ENCODE measurements at regions not wholly inside any gene's neighbourhood (a gene's known extent, or its start where the extent isn't known, plus 50 kb on each side); places are given as distances from the start of the nearest gene placed in this dataset.
"Not testable (repeated sequence)": the region's sequence is repeated elsewhere in the genome, so short reads cannot be mapped to it uniquely, and the experiment has no call there.

GRCh38 chr14:30270200-30271161 lies 288.5 kb upstream of the G2E3 start:
- Mint-ChIP-seq H3K4me1 (no peaks in the 10 kb centered on the region), H3K9me3 (no peaks in the 10 kb centered on the region), H3K4me3 (no peak overlapping the region), H3K36me3 (no peaks in the 10 kb centered on the region), H3K27ac (no peak overlapping the region), H3K27me3 (no peaks in the 10 kb centered on the region)
- ATAC-seq: peak; percentile 87

- ATAC-seq: no peak
- no peaks in the 10 kb centered on the region for H3K36me3 Mint-ChIP-seq
- H3K27me3 Mint-ChIP-seq: no peaks in the 10 kb centered on the region
- no peak overlapping the region for H3K4me3 Mint-ChIP-seq
- H3K9me3 Mint-ChIP-seq: peaks cover 5% of the 10 kb centered on the region
- no peaks in the 10 kb centered on the region for H3K4me1 Mint-ChIP-seq
- no peak overlapping the region for H3K27ac Mint-ChIP-seq
Observed at GRCh38 chr14:30271811-30272323, 287.1 kb upstream of the G2E3 start.

DNA sequence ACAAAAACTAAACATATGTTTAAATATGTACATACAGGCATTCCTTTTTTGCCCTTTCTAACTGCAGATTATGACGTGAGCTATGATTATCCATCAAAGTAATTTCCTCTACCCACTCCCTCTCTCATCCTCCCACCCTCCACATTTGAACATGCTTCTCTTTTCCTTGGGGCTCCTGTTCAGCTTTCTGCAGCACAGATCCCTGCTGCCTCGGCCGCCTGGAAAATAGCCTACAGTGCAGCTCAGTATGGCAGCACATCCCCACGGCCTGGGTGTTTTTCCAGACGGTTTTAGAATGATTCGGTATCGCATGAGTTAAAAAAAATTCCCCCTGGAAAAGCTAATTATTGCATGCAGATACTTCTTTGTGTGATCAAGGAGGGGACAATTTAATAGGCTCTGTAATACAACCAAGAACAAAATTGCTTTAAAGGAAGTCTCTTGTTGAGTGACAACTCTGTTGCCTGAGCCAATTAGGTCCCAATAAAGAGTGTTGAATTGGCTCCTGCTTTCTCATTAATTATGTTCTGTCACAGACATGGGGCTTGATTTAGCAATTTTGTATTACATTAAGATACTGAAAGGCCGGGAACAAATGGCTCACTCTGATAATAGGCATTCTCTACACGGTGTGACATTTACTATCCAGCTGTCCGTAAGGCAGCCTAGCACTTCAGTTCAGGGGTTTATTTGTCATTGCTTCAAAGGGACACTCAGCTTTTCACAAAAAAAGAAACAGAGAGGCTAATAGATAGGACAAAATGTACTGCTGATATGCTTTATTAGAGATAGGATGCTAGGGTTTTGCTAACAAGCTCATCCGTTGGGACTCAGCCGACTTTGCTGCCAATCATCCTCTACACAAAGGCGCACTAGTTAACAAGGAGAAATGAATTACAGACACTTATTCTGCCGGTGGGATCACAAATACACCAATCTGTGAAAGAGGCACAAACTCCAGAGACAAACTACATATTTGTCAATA lies 285.8 kb upstream of the G2E3 start:
- no peaks in the 10 kb centered on the region for H3K4me1 Mint-ChIP-seq
- H3K27ac Mint-ChIP-seq: no peak overlapping the region
- ATAC-seq: no peak
- peaks cover 5% of the 10 kb centered on the region for H3K9me3 Mint-ChIP-seq
- H3K36me3 Mint-ChIP-seq: no peaks in the 10 kb centered on the region
- H3K27me3 Mint-ChIP-seq: no peaks in the 10 kb centered on the region
- H3K4me3 Mint-ChIP-seq: no peak overlapping the region

- no peaks in the 10 kb centered on the region for H3K27me3 Mint-ChIP-seq
- H3K9me3 Mint-ChIP-seq: peaks cover 5% of the 10 kb centered on the region
- H3K4me1 Mint-ChIP-seq: no peaks in the 10 kb centered on the region
- H3K36me3 Mint-ChIP-seq: no peaks in the 10 kb centered on the region
- no peak overlapping the region for H3K27ac Mint-ChIP-seq
- no peak for ATAC-seq
- no peak overlapping the region for H3K4me3 Mint-ChIP-seq
Observed at GRCh38 chr14:30275604-30276003, 283.4 kb upstream of the G2E3 start.

GRCh38 chr14:30277268-30277667 lies 281.7 kb upstream of the G2E3 start:
- no peak for ATAC-seq
- H3K27me3 Mint-ChIP-seq: no peaks in the 10 kb centered on the region
- H3K4me1 Mint-ChIP-seq: no peaks in the 10 kb centered on the region
- H3K27ac Mint-ChIP-seq: no peak overlapping the region
- H3K4me3 Mint-ChIP-seq: no peak overlapping the region
- peaks cover 5% of the 10 kb centered on the region for H3K9me3 Mint-ChIP-seq
- no peaks in the 10 kb centered on the region for H3K36me3 Mint-ChIP-seq

DNA sequence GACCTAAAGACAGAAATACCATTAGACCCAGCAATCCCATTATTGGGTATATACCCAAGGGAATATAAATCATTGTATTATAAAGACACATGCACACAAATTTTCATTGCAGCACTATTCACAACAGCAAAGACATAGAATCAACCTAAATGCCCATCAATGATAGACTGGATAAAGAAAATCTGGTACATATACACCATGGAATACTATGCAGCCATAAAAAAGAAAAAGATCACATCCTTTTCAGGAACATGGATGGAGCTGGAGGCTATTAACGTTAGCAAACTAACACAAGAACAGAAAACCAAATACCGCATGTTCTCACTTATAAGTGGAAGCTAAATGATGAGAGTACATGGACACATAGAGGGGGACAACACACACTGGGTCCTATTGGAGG lies 280.1 kb upstream of the G2E3 start:
- not testable (repeated sequence) for H3K9me3 Mint-ChIP-seq, ATAC-seq, H3K27ac Mint-ChIP-seq, H3K4me1 Mint-ChIP-seq, H3K27me3 Mint-ChIP-seq, H3K4me3 Mint-ChIP-seq, H3K36me3 Mint-ChIP-seq

GRCh38 chr14:30283822-30284446 lies 275.0 kb upstream of the G2E3 start:
- no peak overlapping the region for H3K4me3 Mint-ChIP-seq
- ATAC-seq: no peak

DNA sequence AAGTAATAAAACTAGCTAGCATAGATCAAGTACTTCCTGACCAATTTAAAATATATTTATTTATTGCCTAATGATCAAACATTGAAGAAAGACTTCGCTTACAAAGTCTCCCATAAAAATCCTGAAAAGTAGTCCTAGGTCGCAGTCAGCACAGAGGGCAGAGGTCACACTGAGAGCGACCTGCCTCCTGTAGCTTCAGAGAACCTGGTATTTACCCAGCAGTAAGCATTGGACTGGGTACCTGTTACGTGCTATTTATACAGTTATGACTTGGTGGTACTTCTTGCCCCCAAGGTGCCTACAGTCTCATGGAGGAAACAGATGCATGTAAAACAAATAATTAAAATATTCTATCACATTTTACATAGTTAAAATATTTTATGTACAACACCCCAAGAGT lies 274.1 kb upstream of the G2E3 start:
- no peaks in the 10 kb centered on the region for H3K36me3 Mint-ChIP-seq
- H3K27me3 Mint-ChIP-seq: peaks cover 10% of the 10 kb centered on the region
- no peak for ATAC-seq
- no peak overlapping the region for H3K27ac Mint-ChIP-seq
- no peak overlapping the region for H3K4me3 Mint-ChIP-seq
- H3K9me3 Mint-ChIP-seq: no peaks in the 10 kb centered on the region
- no peaks in the 10 kb centered on the region for H3K4me1 Mint-ChIP-seq

More at GRCh38 chr14:30283822-30284446, 275.0 kb upstream of the G2E3 start:
- H3K36me3 Mint-ChIP-seq: no peaks in the 10 kb centered on the region
- no peaks in the 10 kb centered on the region for H3K9me3 Mint-ChIP-seq
- H3K4me1 Mint-ChIP-seq: no peaks in the 10 kb centered on the region
- H3K27me3 Mint-ChIP-seq: peaks cover 10% of the 10 kb centered on the region
- H3K27ac Mint-ChIP-seq: no peak overlapping the region

- Mint-ChIP-seq H3K36me3 (no peaks in the 10 kb centered on the region), H3K4me3 (no peak overlapping the region), H3K9me3 (no peaks in the 10 kb centered on the region), H3K27ac (no peak overlapping the region), H3K27me3 (peaks cover 10% of the 10 kb centered on the region), H3K4me1 (no peaks in the 10 kb centered on the region)
- ATAC-seq: peak; percentile 48
Observed at GRCh38 chr14:30287579-30288445, 271.1 kb upstream of the G2E3 start.

- no peak for ATAC-seq
- H3K27ac Mint-ChIP-seq: no peak overlapping the region
- no peak overlapping the region for H3K4me3 Mint-ChIP-seq
- no peaks in the 10 kb centered on the region for H3K4me1 Mint-ChIP-seq
- no peaks in the 10 kb centered on the region for H3K9me3 Mint-ChIP-seq
- no peaks in the 10 kb centered on the region for H3K36me3 Mint-ChIP-seq
- H3K27me3 Mint-ChIP-seq: peaks cover 19% of the 10 kb centered on the region
Observed at GRCh38 chr14:30290001-30290400, 269.0 kb upstream of the G2E3 start.

DNA sequence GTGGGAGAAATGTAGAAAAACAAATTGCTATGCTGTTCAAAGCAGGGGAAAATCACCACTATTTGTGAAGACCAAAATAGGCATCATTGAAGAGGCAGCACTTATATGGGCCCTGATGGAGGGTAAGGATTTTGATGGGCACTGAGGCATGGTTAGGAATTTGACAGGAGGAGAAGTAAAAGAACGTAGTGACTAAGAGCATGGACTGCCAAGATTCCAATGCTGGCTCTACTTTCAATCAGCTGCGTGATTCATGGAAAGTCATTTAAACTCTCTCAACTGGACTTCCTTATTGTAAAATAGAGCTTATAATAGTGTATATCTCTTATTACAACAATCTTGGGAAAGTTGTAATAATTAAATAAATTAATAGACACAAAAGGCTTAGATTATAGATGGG lies 267.7 kb upstream of the G2E3 start:
- Mint-ChIP-seq H3K9me3 (no peaks in the 10 kb centered on the region), H3K4me3 (no peak overlapping the region), H3K4me1 (no peaks in the 10 kb centered on the region), H3K36me3 (no peaks in the 10 kb centered on the region), H3K27ac (no peak overlapping the region), H3K27me3 (peaks cover 11% of the 10 kb centered on the region)
- no peak for ATAC-seq

DNA sequence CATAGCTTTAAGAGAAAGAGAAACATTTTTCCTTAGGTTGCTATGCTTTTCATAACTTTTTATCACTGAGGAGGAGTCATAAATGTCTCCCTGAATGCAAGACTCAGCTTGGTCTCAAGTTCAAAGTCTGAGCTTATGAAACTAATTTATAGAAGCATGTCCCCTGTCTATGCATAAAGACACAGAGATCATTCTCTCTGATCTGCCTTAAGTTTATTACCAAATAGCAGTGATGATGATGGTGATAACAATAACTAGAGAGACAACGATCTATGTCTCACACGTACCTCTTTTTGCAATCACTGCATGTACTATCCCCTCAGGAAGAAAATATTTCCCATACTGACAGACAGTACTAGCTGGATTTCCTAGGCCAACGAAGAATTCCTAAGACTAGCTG lies 266.4 kb upstream of the G2E3 start:
- Mint-ChIP-seq H3K27ac (no peak overlapping the region), H3K4me1 (no peaks in the 10 kb centered on the region), H3K36me3 (no peaks in the 10 kb centered on the region), H3K4me3 (no peak overlapping the region), H3K9me3 (no peaks in the 10 kb centered on the region), H3K27me3 (peaks cover 10% of the 10 kb centered on the region)
- no peak for ATAC-seq

DNA sequence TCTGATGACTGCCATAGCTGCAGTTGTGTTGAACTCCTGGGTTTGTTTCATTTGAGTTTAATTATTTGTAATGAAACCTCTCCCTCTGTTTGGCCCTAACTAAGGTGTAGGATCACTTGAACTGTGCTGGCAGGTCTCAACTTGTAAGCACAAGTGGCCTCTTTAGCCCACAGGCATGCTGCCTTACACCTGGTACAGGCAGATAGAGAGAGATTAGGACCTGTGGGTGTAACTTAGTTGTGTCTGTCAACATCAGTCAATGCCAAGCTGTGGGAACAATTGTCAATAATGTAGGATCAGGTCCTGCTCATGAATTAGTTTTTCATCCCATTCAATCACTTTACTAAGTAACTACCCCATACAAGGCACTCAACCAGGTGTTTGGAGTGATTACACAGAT lies 263.0 kb upstream of the G2E3 start:
- Mint-ChIP-seq H3K27me3 (peaks cover 10% of the 10 kb centered on the region), H3K36me3 (no peaks in the 10 kb centered on the region), H3K4me1 (no peaks in the 10 kb centered on the region), H3K27ac (no peak overlapping the region), H3K9me3 (no peaks in the 10 kb centered on the region), H3K4me3 (no peak overlapping the region)
- no peak for ATAC-seq

- Mint-ChIP-seq H3K4me3 (no peak overlapping the region), H3K9me3 (no peaks in the 10 kb centered on the region), H3K27me3 (peaks cover 10% of the 10 kb centered on the region), H3K27ac (no peak overlapping the region), H3K4me1 (no peaks in the 10 kb centered on the region), H3K36me3 (no peaks in the 10 kb centered on the region)
- no peak for ATAC-seq
Observed at GRCh38 chr14:30296931-30297405, 262.0 kb upstream of the G2E3 start.

Measured in stimulated activated memory B cell treated with anti-CD40 and anti-IgM and Interleukin-4, amounts not matched to agents 10 μg/mL and 1 μg/mL and 100 μg/mL, for 72 hours (primary cell).